Stimulated activated effector memory CD8-positive, alpha-beta T cell treated with anti-CD3 and anti-CD28 coated beads, Interleukin-12 subunit alpha, Interleukin-12 subunit beta, amount 100 ng/mL, for 72 hours (primary cell): ENCODE measurements at regions not wholly inside any gene's neighbourhood (a gene's known extent, or its start where the extent isn't known, plus 50 kb on each side); places are given as distances from the start of the nearest gene placed in this dataset.

Source experiments
- ATAC-seq: fragments of 150-1000 bp; cut with Tn5 transposase; 2 replicates; pipeline ENCODE4 v1.10.0; 2021
- DNase-seq, 2 donors: peaks; one replicate each; pipeline ENCODE4 v3.0.0; 2021 to 2022; ENCODE audit warnings: low spot score in 2 of 2
- H3K27ac Mint-ChIP-seq: one replicate; pipeline ENCODE4 v1.8.0; 2022; ENCODE audit warnings: mild to moderate bottlenecking, mixed read lengths
- H3K36me3 Mint-ChIP-seq: one replicate; pipeline ENCODE4 v1.8.0; 2022; ENCODE audit warnings: mild to moderate bottlenecking, mixed read lengths
- H3K4me1 Mint-ChIP-seq: one replicate; pipeline ENCODE4 v1.8.0; 2022; ENCODE audit warnings: mixed read lengths
- H3K4me3 Mint-ChIP-seq: one replicate; pipeline ENCODE4 v1.8.0; 2022; ENCODE audit warnings: mild to moderate bottlenecking, mixed read lengths
- H3K9me3 Mint-ChIP-seq: one replicate; pipeline ENCODE4 v1.8.0; 2022; ENCODE audit warnings: mixed read lengths

GRCh38 chr6:14305131-14305530, 187.6 kb downstream of the CD83 start:
- Mint-ChIP-seq H3K9me3 (no peaks in the 10 kb centered on the region), H3K4me3 (no peak overlapping the region), H3K27ac (no peak overlapping the region), H3K36me3 (no peaks in the 10 kb centered on the region), H3K4me1 (peaks cover 7% of the 10 kb centered on the region)
- ATAC-seq (peak; percentile 95), DNase-seq (no peak)

DNA sequence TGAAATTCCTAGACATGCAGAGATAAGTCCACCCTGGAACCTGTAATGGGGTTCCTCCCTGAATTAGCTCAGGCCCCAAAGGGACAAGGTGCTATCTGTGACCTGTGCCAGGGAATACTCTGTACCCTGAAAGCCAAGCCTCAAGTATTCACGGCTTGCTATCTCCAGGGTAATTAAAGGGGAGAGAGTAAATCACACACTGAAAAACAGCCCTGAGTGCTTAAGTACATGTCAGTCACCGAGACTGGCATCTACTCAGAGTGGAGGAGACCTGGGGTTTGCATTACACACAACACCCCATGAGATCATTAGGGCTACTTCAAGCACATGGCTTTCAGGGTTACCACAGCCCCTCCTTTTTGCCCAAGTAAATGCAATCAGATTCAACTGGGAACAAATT, 188.1 kb downstream of the CD83 start:
- Mint-ChIP-seq H3K4me3 (no peak overlapping the region), H3K4me1 (peaks cover 7% of the 10 kb centered on the region), H3K36me3 (no peaks in the 10 kb centered on the region), H3K9me3 (no peaks in the 10 kb centered on the region), H3K27ac (no peak overlapping the region)
- ATAC-seq (peak; percentile 40), DNase-seq (no peak)

DNA sequence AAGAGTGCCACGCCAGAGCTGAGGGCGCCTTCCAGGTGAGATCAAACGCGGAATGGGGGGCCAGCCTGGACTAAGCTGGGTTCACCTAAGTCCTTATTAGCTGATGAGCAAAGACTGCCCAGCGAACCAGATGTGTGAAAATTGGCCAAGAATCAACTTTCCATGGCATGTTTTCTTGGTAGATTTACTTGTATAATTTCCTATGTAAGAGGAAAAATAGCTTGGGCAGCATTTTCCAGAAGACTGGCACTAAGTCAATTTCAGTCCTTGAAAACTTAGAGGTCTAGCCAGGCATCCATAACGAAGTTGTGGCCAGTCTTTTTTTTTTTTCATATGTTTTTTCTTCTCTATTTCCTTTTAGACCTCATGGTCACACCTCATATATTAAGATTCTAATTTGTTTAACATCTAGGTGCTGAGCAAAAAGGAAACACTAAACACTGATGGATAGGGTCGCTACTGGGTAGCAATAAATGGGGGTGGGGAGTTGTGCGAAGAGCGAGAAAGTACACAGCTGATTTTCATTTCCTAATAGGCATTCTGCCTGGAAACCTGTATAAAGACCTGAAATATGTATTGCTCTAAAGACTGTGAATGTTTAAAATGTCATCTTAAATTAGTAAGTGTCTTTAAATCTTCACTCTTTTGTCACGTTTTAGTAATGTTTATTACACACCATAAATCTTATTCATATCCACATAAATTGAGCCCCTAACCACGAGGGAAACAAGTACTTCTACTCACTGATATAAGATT, 188.8 kb downstream of the CD83 start:
- ATAC-seq (no peak), DNase-seq (no peak)
- Mint-ChIP-seq H3K4me1 (peaks cover 7% of the 10 kb centered on the region), H3K27ac (no peak overlapping the region), H3K9me3 (no peaks in the 10 kb centered on the region), H3K36me3 (no peaks in the 10 kb centered on the region), H3K4me3 (no peak overlapping the region)

GRCh38 chr6:14309516-14309915, 191.9 kb downstream of the CD83 start:
- no peak overlapping the region for H3K4me3 Mint-ChIP-seq
- no peak for DNase-seq

DNA sequence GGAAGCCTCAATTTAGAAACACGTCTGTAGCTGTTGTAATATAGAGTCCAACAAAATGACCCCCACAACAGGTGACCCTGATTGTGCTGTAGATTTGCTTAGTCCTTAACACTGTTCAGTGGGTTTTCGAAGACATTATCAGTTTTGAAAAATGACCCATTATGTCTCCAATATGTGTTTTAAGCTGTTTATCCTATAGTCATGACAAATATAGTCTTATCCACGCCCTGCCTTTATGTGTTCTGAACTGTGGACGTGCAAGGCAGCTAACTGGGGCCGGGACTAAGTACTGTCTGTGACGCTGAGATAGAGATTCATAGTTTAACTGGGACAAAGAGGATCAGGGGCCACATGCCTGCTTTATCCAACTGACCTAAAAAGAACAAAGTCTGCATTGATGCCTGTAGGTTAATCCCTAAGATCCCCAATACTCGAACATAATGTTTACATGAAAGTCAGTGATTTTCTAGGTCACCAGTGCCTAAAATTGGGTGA, 192.4 kb downstream of the CD83 start:
- Mint-ChIP-seq H3K36me3 (no peaks in the 10 kb centered on the region), H3K9me3 (no peaks in the 10 kb centered on the region), H3K4me1 (peaks cover 5% of the 10 kb centered on the region), H3K27ac (no peak overlapping the region), H3K4me3 (no peak overlapping the region)
- ATAC-seq (no peak), DNase-seq (no peak)

More at GRCh38 chr6:14309516-14309915, 191.9 kb downstream of the CD83 start:
- Mint-ChIP-seq H3K36me3 (no peaks in the 10 kb centered on the region), H3K27ac (no peak overlapping the region), H3K9me3 (no peaks in the 10 kb centered on the region), H3K4me1 (peaks cover 7% of the 10 kb centered on the region)
- ATAC-seq = no peak

DNA sequence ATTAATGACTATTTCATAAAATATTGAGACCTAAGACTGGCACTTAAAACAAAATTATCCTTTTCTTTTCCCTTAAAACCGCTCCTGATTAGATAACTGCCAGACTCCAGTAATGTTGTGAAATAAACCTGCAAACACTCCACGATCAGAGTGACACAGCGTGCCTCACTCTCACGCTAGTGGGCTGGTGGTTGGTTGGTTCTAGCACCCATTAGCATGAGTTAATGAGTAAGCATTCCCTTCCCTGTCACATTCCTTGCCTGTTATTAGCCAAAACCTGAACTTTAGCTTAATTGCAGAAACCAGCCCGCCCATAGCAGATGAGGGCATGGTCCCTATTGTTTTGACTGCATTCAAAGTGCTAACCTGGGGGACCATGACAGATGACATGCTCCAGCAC, 193.4 kb downstream of the CD83 start:
- Mint-ChIP-seq H3K36me3 (no peaks in the 10 kb centered on the region), H3K9me3 (no peaks in the 10 kb centered on the region), H3K4me1 (no peaks in the 10 kb centered on the region), H3K4me3 (no peak overlapping the region), H3K27ac (no peak overlapping the region)
- DNase-seq (no peak), ATAC-seq (no peak)

- Mint-ChIP-seq H3K36me3 (no peaks in the 10 kb centered on the region), H3K4me3 (no peak overlapping the region), H3K9me3 (no peaks in the 10 kb centered on the region), H3K27ac (no peak overlapping the region), H3K4me1 (peaks cover 6% of the 10 kb centered on the region)
- ATAC-seq (no peak), DNase-seq (no peak)
Observed at GRCh38 chr6:14312587-14312986, 195.0 kb downstream of the CD83 start.

DNA sequence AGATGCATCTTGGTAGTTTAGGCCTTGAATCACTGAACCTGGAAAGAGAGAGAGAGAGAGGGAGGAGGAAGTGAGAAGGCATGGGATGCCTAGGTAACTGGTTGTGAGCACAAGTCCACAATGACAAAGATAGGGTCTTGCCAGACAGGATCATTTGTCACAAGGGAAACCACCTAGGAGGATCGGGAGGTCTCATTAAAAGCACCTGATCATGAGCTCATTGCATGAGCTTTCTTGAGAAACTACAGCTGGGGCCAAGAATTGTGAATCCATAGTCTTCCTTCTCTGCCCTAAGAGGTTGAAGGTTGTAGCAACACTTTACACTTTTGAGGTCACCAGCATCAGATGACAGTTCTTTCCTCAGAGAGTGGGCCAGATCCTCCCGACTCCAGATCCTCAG, 195.7 kb downstream of the CD83 start:
- no peak overlapping the region for H3K4me3 Mint-ChIP-seq
- H3K27ac Mint-ChIP-seq = no peak overlapping the region
- DNase-seq = no peak
- peaks cover 6% of the 10 kb centered on the region for H3K4me1 Mint-ChIP-seq
- no peaks in the 10 kb centered on the region for H3K9me3 Mint-ChIP-seq
- ATAC-seq = peak; percentile 31
- H3K36me3 Mint-ChIP-seq = no peaks in the 10 kb centered on the region

DNA sequence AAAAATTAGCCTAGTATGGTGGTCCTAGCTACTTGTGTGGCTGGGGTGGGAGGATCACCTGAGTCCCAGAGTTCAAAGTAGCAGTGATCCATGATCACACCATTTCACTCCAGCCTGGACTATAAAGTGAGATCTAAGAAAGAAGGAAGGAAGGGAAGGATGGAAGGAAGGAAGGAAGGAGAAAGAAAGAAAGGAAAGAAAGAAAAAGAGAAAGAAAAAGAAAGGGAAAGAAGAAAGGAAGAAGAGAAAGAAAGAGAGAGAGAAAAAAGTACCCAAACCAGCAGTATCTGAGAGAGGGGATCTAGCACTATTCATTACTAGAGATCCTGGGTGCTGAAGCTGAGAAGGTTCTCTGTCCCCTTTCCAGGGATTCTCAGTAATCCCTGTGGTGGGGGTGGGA, 197.8 kb downstream of the CD83 start:
- H3K27ac Mint-ChIP-seq = peak overlapping the region; percentile 4
- H3K36me3 Mint-ChIP-seq = no peaks in the 10 kb centered on the region
- peaks cover 6% of the 10 kb centered on the region for H3K4me1 Mint-ChIP-seq
- ATAC-seq = no peak
- no peak for DNase-seq
- no peak overlapping the region for H3K4me3 Mint-ChIP-seq
- H3K9me3 Mint-ChIP-seq = no peaks in the 10 kb centered on the region

GRCh38 chr6:14316651-14317386, 199.2 kb downstream of the CD83 start:
- Mint-ChIP-seq H3K9me3 (no peaks in the 10 kb centered on the region), H3K4me3 (no peak overlapping the region), H3K36me3 (no peaks in the 10 kb centered on the region), H3K27ac (no peak overlapping the region), H3K4me1 (peaks cover 6% of the 10 kb centered on the region)
- ATAC-seq (peak; percentile 48), DNase-seq (no peak)

GRCh38 chr6:14317387-14317970, 199.9 kb downstream of the CD83 start:
- Mint-ChIP-seq H3K36me3 (no peaks in the 10 kb centered on the region), H3K4me1 (peaks cover 6% of the 10 kb centered on the region), H3K27ac (no peak overlapping the region), H3K9me3 (no peaks in the 10 kb centered on the region), H3K4me3 (no peak overlapping the region)
- DNase-seq = no peak
- no peak for ATAC-seq

GRCh38 chr6:14320332-14320731, 202.8 kb downstream of the CD83 start:
- peaks cover 6% of the 10 kb centered on the region for H3K4me1 Mint-ChIP-seq
- ATAC-seq (no peak), DNase-seq (no peak)
- no peaks in the 10 kb centered on the region for H3K9me3 Mint-ChIP-seq
- no peak overlapping the region for H3K27ac Mint-ChIP-seq
- no peaks in the 10 kb centered on the region for H3K36me3 Mint-ChIP-seq
- no peak overlapping the region for H3K4me3 Mint-ChIP-seq

DNA sequence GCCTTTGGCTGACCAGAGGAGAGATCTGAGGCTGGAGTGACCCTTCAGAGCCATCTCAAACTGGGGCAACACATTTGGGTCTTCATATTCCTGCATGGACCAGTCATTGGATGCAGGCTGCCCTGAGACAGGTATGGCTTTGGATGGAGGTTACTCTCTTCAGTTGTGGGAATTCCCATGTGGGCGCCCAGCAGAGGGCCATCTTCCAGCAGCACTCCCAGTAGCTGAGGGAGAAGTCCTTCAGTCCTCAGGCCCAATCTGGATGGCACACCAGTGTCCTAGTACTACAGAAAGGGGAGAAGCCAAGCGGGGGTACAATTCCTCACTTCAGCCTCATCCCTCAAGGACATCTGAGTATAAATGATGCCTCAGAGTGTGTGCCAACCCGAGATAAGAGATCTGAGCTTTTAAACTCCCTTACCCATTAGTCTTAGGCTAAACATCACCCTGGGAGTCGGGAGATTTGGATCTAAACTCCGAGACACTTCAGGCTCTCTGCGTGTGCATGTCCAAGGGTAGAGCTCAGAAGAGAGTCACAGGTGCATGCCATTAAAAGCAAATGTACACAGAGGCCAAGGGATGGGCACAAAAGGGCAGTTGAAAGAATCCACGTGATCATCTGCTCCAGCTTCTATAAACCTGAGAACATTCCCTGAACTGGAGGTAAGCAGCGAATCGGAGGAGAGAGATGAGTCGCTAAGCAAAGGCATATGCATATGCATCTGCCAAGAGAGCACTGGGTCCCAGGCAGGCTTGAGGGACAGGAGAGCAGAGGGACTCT, 204.6 kb downstream of the CD83 start:
- Mint-ChIP-seq H3K4me1 (peaks cover 2% of the 10 kb centered on the region), H3K36me3 (no peaks in the 10 kb centered on the region), H3K27ac (no peak overlapping the region), H3K4me3 (no peak overlapping the region), H3K9me3 (no peaks in the 10 kb centered on the region)
- ATAC-seq (no peak), DNase-seq (no peak)

- no peaks in the 10 kb centered on the region for H3K9me3 Mint-ChIP-seq
- no peak overlapping the region for H3K4me3 Mint-ChIP-seq
- no peaks in the 10 kb centered on the region for H3K36me3 Mint-ChIP-seq
- ATAC-seq (no peak), DNase-seq (no peak)
- H3K4me1 Mint-ChIP-seq = no peaks in the 10 kb centered on the region
- no peak overlapping the region for H3K27ac Mint-ChIP-seq
Observed at GRCh38 chr6:14322841-14323240, 205.3 kb downstream of the CD83 start.

DNA sequence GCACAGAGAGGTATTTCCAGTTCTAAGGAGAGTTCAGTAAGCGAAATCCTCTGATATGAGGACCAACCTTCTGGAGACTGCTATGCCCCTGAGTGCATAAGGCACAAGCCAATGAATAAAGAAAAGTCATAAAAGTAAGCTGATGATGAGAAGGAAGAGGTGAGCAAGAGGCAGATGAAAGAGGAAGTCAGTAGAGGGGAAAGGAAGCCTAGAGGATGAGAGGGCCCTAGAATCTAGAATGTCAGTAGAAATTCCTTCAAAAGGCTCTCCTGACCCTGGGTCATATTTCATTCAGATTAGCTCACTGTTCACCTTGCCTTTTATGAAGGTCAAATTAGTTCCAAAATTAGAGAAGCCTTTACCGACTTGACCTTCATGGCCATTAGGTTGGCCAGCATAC, 209.2 kb downstream of the CD83 start:
- H3K27ac Mint-ChIP-seq = no peak overlapping the region
- no peak overlapping the region for H3K4me3 Mint-ChIP-seq
- no peaks in the 10 kb centered on the region for H3K4me1 Mint-ChIP-seq
- DNase-seq = no peak
- H3K9me3 Mint-ChIP-seq = no peaks in the 10 kb centered on the region
- no peaks in the 10 kb centered on the region for H3K36me3 Mint-ChIP-seq
- no peak for ATAC-seq
